ENCODE measurements at regions not wholly inside any gene's neighbourhood (a gene's known extent, or its start where the extent isn't known, plus 50 kb on each side); places are given as distances from the start of the nearest gene placed in this dataset.

DNA sequence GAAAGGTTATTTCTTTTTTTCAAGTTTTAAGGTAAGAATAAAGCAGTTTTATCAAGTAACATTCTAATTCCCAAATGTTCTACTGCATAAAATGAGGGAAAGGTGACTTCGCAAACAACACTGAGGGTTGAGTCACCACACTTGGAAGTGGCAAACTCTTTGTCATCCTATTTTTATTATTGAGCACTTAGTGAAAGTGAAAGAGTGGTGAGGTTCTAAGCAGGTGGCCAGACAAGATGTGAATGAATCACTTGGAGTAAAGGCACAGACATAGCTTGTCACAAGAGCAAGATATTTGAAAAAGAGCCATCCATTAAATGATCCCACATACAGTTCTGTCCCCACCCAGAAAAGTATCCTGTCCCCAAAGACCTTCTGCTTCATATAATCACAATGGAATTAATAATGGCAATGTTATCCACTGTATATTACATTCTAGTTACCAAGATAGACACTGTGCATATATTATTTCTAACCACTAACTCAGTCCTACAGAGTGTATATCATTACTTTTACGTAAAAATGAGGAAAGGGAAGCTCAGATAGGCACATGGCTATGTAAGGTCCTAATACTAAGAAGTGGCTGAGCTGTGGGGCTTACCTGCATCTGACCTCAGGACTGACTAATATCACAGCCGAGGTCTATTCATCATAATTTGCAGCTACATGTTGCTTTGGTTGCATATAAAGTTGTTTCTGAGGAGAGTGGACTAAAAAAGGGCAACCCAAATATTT is 730.4 kb upstream of the MEF2C start:
- TF ChIP-seq, protein P1, sequence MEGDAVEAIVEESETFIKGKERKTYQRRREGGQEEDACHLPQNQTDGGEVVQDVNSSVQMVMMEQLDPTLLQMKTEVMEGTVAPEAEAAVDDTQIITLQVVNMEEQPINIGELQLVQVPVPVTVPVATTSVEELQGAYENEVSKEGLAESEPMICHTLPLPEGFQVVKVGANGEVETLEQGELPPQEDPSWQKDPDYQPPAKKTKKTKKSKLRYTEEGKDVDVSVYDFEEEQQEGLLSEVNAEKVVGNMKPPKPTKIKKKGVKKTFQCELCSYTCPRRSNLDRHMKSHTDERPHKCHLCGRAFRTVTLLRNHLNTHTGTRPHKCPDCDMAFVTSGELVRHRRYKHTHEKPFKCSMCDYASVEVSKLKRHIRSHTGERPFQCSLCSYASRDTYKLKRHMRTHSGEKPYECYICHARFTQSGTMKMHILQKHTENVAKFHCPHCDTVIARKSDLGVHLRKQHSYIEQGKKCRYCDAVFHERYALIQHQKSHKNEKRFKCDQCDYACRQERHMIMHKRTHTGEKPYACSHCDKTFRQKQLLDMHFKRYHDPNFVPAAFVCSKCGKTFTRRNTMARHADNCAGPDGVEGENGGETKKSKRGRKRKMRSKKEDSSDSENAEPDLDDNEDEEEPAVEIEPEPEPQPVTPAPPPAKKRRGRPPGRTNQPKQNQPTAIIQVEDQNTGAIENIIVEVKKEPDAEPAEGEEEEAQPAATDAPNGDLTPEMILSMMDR (IDR thresholded peaks at IDR 0.05; ENCODE audit: poor library complexity, severe bottlenecking) = no peak
- TF ChIP-seq, protein P2, sequence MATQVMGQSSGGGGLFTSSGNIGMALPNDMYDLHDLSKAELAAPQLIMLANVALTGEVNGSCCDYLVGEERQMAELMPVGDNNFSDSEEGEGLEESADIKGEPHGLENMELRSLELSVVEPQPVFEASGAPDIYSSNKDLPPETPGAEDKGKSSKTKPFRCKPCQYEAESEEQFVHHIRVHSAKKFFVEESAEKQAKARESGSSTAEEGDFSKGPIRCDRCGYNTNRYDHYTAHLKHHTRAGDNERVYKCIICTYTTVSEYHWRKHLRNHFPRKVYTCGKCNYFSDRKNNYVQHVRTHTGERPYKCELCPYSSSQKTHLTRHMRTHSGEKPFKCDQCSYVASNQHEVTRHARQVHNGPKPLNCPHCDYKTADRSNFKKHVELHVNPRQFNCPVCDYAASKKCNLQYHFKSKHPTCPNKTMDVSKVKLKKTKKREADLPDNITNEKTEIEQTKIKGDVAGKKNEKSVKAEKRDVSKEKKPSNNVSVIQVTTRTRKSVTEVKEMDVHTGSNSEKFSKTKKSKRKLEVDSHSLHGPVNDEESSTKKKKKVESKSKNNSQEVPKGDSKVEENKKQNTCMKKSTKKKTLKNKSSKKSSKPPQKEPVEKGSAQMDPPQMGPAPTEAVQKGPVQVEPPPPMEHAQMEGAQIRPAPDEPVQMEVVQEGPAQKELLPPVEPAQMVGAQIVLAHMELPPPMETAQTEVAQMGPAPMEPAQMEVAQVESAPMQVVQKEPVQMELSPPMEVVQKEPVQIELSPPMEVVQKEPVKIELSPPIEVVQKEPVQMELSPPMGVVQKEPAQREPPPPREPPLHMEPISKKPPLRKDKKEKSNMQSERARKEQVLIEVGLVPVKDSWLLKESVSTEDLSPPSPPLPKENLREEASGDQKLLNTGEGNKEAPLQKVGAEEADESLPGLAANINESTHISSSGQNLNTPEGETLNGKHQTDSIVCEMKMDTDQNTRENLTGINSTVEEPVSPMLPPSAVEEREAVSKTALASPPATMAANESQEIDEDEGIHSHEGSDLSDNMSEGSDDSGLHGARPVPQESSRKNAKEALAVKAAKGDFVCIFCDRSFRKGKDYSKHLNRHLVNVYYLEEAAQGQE (IDR thresholded peaks at IDR 0.05; ENCODE audit: borderline replicate concordance) = no peak
- TF ChIP-seq POLR2AphosphoS5 (IDR thresholded peaks at IDR 0.05) (no peak), EP300 (conservative IDR thresholded peaks at IDR 0.05; ENCODE audit: poor library complexity, severe bottlenecking) (no peak), SMC3 (conservative IDR thresholded peaks at IDR 0.05; ENCODE audit: poor library complexity) (no peak), TAF1 (IDR thresholded peaks at IDR 0.05; ENCODE audit: low read depth) (no peak), EZH2 (IDR thresholded peaks at IDR 0.05; ENCODE audit: borderline replicate concordance, insufficient read depth, low read length, poor library complexity, severe bottlenecking) (no peak), RAD21 (conservative IDR thresholded peaks at IDR 0.05) (no peak), MXI1 (conservative IDR thresholded peaks at IDR 0.05; ENCODE audit: poor library complexity, severe bottlenecking) (no peak)

Measured in neural cell (in vitro differentiated cells).